ENCODE measurements at regions not wholly inside any gene's neighbourhood (a gene's known extent, or its start where the extent isn't known, plus 50 kb on each side); places are given as distances from the start of the nearest gene placed in this dataset.
"Not testable (repeated sequence)": the region's sequence is repeated elsewhere in the genome, so short reads cannot be mapped to it uniquely, and the experiment has no call there.

DNA sequence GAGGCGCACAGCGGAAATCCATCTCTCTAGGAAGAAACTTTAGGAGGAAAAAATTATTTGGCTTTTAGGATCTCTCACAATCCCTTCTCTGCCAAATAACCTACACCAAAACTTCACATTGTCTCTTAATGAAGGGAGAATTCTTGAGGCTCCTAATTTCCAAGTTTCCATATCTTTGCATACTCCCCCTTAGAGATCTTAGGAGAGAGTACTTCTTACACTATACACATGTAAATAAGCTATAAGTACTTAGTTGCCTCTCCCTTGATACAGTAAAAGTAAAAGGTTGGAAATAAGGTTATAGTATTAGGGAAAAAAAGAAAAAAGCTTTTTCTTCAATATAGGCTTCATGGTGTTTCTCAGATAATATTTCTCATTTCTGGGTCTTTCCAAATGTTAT is 596.7 kb downstream of the SATB2 start:
- FAIRE-seq: no peak
- dilution Hi-C loops (cut with MboI; ENCODE audit: extremely low pct_ligation_motif_present, low sequenced_read_pairs): no loop called here

DNA sequence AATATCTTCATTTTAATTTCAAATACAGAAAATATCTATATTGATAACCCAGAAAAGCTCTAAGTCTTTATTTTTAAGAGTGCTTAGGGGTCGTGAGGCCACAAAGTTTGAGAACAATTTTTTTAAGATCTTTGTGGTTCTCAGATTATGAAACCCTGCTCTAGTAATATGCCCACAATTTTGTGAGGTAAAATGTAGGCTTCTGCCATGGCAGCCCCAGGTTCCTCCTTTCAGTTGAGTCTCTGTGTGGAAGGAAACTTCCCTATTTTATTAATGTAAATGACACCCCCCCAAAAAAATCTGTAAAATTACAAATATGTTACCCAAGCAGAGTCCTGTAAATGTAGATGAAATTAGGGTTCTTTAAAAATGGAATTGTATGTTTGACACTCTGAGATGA is 600.5 kb downstream of the SATB2 start:
- dilution Hi-C loops (cut with MboI; ENCODE audit: extremely low pct_ligation_motif_present, low sequenced_read_pairs): no loop called here

More for the DNA sequence above, 596.7 kb downstream of the SATB2 start:
- Histone ChIP-seq H2AFZ (ENCODE audit: control insufficient read depth, low read length) (no peak overlapping the region), H3K4me1 (ENCODE audit: control insufficient read depth, extremely low read depth, insufficient read depth, low read length) (no peaks in the 10 kb centered on the region), H3K27me3 (ENCODE audit: control insufficient read depth, extremely low read depth, insufficient read depth, low read length) (no peaks in the 10 kb centered on the region), H3K79me2 (ENCODE audit: control insufficient read depth, insufficient read depth, low read length) (no peaks in the 10 kb centered on the region), H3K9me3 (ENCODE audit: control insufficient read depth, low read depth, low read length) (no peaks in the 10 kb centered on the region), H3K9ac (ENCODE audit: control insufficient read depth, extremely low read depth, insufficient read depth, low read length) (no peak overlapping the region), H3K27ac (ENCODE audit: control insufficient read depth, insufficient read depth, low read length) (no peak overlapping the region), H3K36me3 (ENCODE audit: control insufficient read depth in 2 of 2, extremely low read depth in 1 of 2, insufficient read depth in 2 of 2, low read length in 2 of 2) (no peaks in the 10 kb centered on the region), H4K20me1 (ENCODE audit: control insufficient read depth, extremely low read depth, insufficient read depth, low read length) (no peaks in the 10 kb centered on the region), H3K4me2 (ENCODE audit: control insufficient read depth, extremely low read depth, insufficient read depth, low read depth, low read length) (no peak overlapping the region), H3K4me3 (ENCODE audit: control insufficient read depth in 2 of 3, extremely low read depth in 1 of 3, insufficient read depth in 2 of 3, low read depth in 1 of 3, low read length in 3 of 3) (no peak overlapping the region), H3K9me1 (ENCODE audit: control insufficient read depth, extremely low read depth, insufficient read depth, low read length) (no peaks in the 10 kb centered on the region)
- DNase-seq (ENCODE audit: low read depth, low spot score): no peak
- TF ChIP-seq EZH2 (IDR thresholded peaks at IDR 0.05; ENCODE audit: low read length): no peak
- TF ChIP-seq, protein P1, sequence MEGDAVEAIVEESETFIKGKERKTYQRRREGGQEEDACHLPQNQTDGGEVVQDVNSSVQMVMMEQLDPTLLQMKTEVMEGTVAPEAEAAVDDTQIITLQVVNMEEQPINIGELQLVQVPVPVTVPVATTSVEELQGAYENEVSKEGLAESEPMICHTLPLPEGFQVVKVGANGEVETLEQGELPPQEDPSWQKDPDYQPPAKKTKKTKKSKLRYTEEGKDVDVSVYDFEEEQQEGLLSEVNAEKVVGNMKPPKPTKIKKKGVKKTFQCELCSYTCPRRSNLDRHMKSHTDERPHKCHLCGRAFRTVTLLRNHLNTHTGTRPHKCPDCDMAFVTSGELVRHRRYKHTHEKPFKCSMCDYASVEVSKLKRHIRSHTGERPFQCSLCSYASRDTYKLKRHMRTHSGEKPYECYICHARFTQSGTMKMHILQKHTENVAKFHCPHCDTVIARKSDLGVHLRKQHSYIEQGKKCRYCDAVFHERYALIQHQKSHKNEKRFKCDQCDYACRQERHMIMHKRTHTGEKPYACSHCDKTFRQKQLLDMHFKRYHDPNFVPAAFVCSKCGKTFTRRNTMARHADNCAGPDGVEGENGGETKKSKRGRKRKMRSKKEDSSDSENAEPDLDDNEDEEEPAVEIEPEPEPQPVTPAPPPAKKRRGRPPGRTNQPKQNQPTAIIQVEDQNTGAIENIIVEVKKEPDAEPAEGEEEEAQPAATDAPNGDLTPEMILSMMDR (optimal IDR thresholded peaks at IDR 0.05 in 1 of 3, IDR thresholded peaks at IDR 0.05 in 1 of 3, conservative IDR thresholded peaks at IDR 0.05 in 1 of 3; ENCODE audit: extremely low read depth in 1 of 3, insufficient read depth in 2 of 3, low read length in 3 of 3): no peak

DNA sequence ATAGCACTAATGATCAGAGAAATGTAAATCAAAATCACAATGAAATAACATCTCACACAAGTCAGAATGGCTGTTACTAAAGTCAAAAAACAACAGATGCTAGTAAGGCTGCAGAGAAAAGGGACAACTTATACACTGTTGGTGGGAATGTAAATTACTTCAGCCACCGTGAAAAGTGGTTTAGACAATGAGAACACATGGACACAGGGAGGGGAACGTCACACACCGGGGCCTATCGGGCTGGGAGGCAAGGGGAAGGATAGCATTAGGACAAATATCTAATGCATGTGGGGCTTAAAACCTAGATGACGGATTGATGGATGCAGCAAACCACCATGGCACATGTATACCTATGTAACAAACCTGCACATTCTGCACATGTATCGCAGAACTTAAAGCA is 602.0 kb downstream of the SATB2 start:
- H4K20me1 ChIP-seq (ENCODE audit: control insufficient read depth, extremely low read depth, insufficient read depth, low read length); FAIRE-seq; H3K79me2 ChIP-seq (ENCODE audit: control insufficient read depth, insufficient read depth, low read length); H3K9me3 ChIP-seq (ENCODE audit: control insufficient read depth, low read depth, low read length); DNase-seq (ENCODE audit: low read depth, low spot score); H3K9me1 ChIP-seq (ENCODE audit: control insufficient read depth, extremely low read depth, insufficient read depth, low read length); H3K27me3 ChIP-seq (ENCODE audit: control insufficient read depth, extremely low read depth, insufficient read depth, low read length); H3K36me3 ChIP-seq (ENCODE audit: control insufficient read depth in 2 of 2, extremely low read depth in 1 of 2, insufficient read depth in 2 of 2, low read length in 2 of 2); H3K4me2 ChIP-seq (ENCODE audit: control insufficient read depth, extremely low read depth, insufficient read depth, low read depth, low read length); dilution Hi-C loops (cut with MboI; ENCODE audit: extremely low pct_ligation_motif_present, low sequenced_read_pairs); H3K27ac ChIP-seq (ENCODE audit: control insufficient read depth, insufficient read depth, low read length); H2AFZ ChIP-seq (ENCODE audit: control insufficient read depth, low read length); H3K4me3 ChIP-seq (ENCODE audit: control insufficient read depth in 2 of 3, extremely low read depth in 1 of 3, insufficient read depth in 2 of 3, low read depth in 1 of 3, low read length in 3 of 3); H3K9ac ChIP-seq (ENCODE audit: control insufficient read depth, extremely low read depth, insufficient read depth, low read length); H3K4me1 ChIP-seq (ENCODE audit: control insufficient read depth, extremely low read depth, insufficient read depth, low read length): not testable (repeated sequence)

More for the DNA sequence above, 600.5 kb downstream of the SATB2 start:
- Histone ChIP-seq H3K4me2 (ENCODE audit: control insufficient read depth, extremely low read depth, insufficient read depth, low read depth, low read length) (no peak overlapping the region), H2AFZ (ENCODE audit: control insufficient read depth, low read length) (no peak overlapping the region), H4K20me1 (ENCODE audit: control insufficient read depth, extremely low read depth, insufficient read depth, low read length) (no peaks in the 10 kb centered on the region), H3K27ac (ENCODE audit: control insufficient read depth, insufficient read depth, low read length) (no peak overlapping the region), H3K9me1 (ENCODE audit: control insufficient read depth, extremely low read depth, insufficient read depth, low read length) (no peaks in the 10 kb centered on the region), H3K36me3 (ENCODE audit: control insufficient read depth in 2 of 2, extremely low read depth in 1 of 2, insufficient read depth in 2 of 2, low read length in 2 of 2) (no peaks in the 10 kb centered on the region), H3K4me3 (ENCODE audit: control insufficient read depth in 2 of 3, extremely low read depth in 1 of 3, insufficient read depth in 2 of 3, low read depth in 1 of 3, low read length in 3 of 3) (no peak overlapping the region), H3K4me1 (ENCODE audit: control insufficient read depth, extremely low read depth, insufficient read depth, low read length) (no peaks in the 10 kb centered on the region), H3K27me3 (ENCODE audit: control insufficient read depth, extremely low read depth, insufficient read depth, low read length) (no peaks in the 10 kb centered on the region), H3K9ac (ENCODE audit: control insufficient read depth, extremely low read depth, insufficient read depth, low read length) (no peak overlapping the region), H3K79me2 (ENCODE audit: control insufficient read depth, insufficient read depth, low read length) (no peaks in the 10 kb centered on the region), H3K9me3 (ENCODE audit: control insufficient read depth, low read depth, low read length) (no peaks in the 10 kb centered on the region)
- TF ChIP-seq, protein P1 (optimal IDR thresholded peaks at IDR 0.05 in 1 of 3, IDR thresholded peaks at IDR 0.05 in 1 of 3, conservative IDR thresholded peaks at IDR 0.05 in 1 of 3; ENCODE audit: extremely low read depth in 1 of 3, insufficient read depth in 2 of 3, low read length in 3 of 3): no peak
- TF ChIP-seq EZH2 (IDR thresholded peaks at IDR 0.05; ENCODE audit: low read length): no peak
- FAIRE-seq (no peak), DNase-seq (ENCODE audit: low read depth, low spot score) (no peak)

Data from keratinocyte (primary cell).